IgD-negative memory B cell (primary cell): ENCODE measurements at regions not wholly inside any gene's neighbourhood (a gene's known extent, or its start where the extent isn't known, plus 50 kb on each side); places are given as distances from the start of the nearest gene placed in this dataset.
A peak's percentile ranks its signal among the peaks of the same experiment; 100 is the strongest.
"Not testable (repeated sequence)": the region's sequence is repeated elsewhere in the genome, so short reads cannot be mapped to it uniquely, and the experiment has no call there.

Experiments used
- H3K27ac Mint-ChIP-seq, 3 donors: one replicate each; pipeline ENCODE4 v1.8.0; 2020 to 2022; ENCODE audit warnings: mild to moderate bottlenecking in 3 of 3, mixed read lengths in 3 of 3, moderate library complexity in 1 of 3
- H3K27me3 Mint-ChIP-seq: one replicate; pipeline ENCODE4 v1.8.0; 2021; ENCODE audit warnings: mixed read lengths
- H3K36me3 Mint-ChIP-seq: one replicate; pipeline ENCODE4 v1.8.0; 2020; ENCODE audit warnings: mild to moderate bottlenecking, mixed read lengths
- H3K4me1 Mint-ChIP-seq, 3 donors: one replicate each; pipeline ENCODE4 v1.8.0; 2020 to 2022; ENCODE audit warnings: mixed read lengths in 3 of 3, mild to moderate bottlenecking in 1 of 3
- H3K4me3 Mint-ChIP-seq, 4 donors: one replicate each; pipeline ENCODE4 v1.8.0; 2020 to 2022; ENCODE audit warnings: mild to moderate bottlenecking in 4 of 4, mixed read lengths in 4 of 4, moderate library complexity in 3 of 4
- H3K9me3 Mint-ChIP-seq, 3 donors: one replicate each; pipeline ENCODE4 v1.8.0; 2020 to 2021; ENCODE audit warnings: mixed read lengths in 3 of 3, mild to moderate bottlenecking in 1 of 3

GRCh38 chr6:165186041-165186440 lies 123.4 kb downstream of the C6orf118 start:
- H3K9me3 Mint-ChIP-seq: peaks cover 1 to 14% (median 4%) of the 10 kb centered on the region in 3 donors
- no peak overlapping the region for H3K27ac Mint-ChIP-seq
- H3K4me1 Mint-ChIP-seq: peaks cover 0 to 1% (median 0%) of the 10 kb centered on the region in 3 donors
- H3K4me3 Mint-ChIP-seq: no peak overlapping the region
- H3K27me3 Mint-ChIP-seq: no peaks in the 10 kb centered on the region
- H3K36me3 Mint-ChIP-seq: no peaks in the 10 kb centered on the region

GRCh38 chr6:165184192-165184979 lies 125.0 kb downstream of the C6orf118 start:
- no peaks in the 10 kb centered on the region for H3K27me3 Mint-ChIP-seq
- no peaks in the 10 kb centered on the region for H3K36me3 Mint-ChIP-seq
- H3K9me3 Mint-ChIP-seq: peaks cover 1 to 14% (median 4%) of the 10 kb centered on the region in 3 donors
- no peak overlapping the region for H3K4me3 Mint-ChIP-seq
- no peaks in the 10 kb centered on the region for H3K4me1 Mint-ChIP-seq
- no peak overlapping the region for H3K27ac Mint-ChIP-seq

GRCh38 chr6:165183496-165184140 lies 125.8 kb downstream of the C6orf118 start:
- Mint-ChIP-seq H3K27me3 (no peaks in the 10 kb centered on the region), H3K4me1 (no peaks in the 10 kb centered on the region), H3K27ac (peak overlapping the region in 1 of 3 donors; percentile 39), H3K9me3 (peaks cover 1 to 16% (median 4%) of the 10 kb centered on the region in 3 donors), H3K4me3 (no peak overlapping the region), H3K36me3 (no peaks in the 10 kb centered on the region)

GRCh38 chr6:165183071-165183470 lies 126.3 kb downstream of the C6orf118 start:
- H3K4me3 Mint-ChIP-seq: no peak overlapping the region
- no peaks in the 10 kb centered on the region for H3K4me1 Mint-ChIP-seq
- peaks cover 1 to 16% (median 4%) of the 10 kb centered on the region in 3 donors for H3K9me3 Mint-ChIP-seq
- H3K27ac Mint-ChIP-seq: no peak overlapping the region
- no peaks in the 10 kb centered on the region for H3K36me3 Mint-ChIP-seq
- no peaks in the 10 kb centered on the region for H3K27me3 Mint-ChIP-seq

- Mint-ChIP-seq H3K27me3 (no peaks in the 10 kb centered on the region), H3K36me3 (no peaks in the 10 kb centered on the region), H3K9me3 (peaks cover 1 to 20% (median 4%) of the 10 kb centered on the region in 3 donors), H3K27ac (no peak overlapping the region), H3K4me1 (no peaks in the 10 kb centered on the region), H3K4me3 (no peak overlapping the region)
Observed at GRCh38 chr6:165181951-165182414, 127.4 kb downstream of the C6orf118 start.

GRCh38 chr6:165178056-165178455 lies 131.3 kb downstream of the C6orf118 start:
- no peak overlapping the region for H3K27ac Mint-ChIP-seq
- no peaks in the 10 kb centered on the region for H3K36me3 Mint-ChIP-seq
- no peaks in the 10 kb centered on the region for H3K27me3 Mint-ChIP-seq
- no peak overlapping the region for H3K4me3 Mint-ChIP-seq
- H3K4me1 Mint-ChIP-seq: no peaks in the 10 kb centered on the region
- peaks cover 5 to 33% (median 9%) of the 10 kb centered on the region in 3 donors for H3K9me3 Mint-ChIP-seq

- Mint-ChIP-seq H3K27ac (no peak overlapping the region), H3K4me1 (peaks cover 0 to 2% (median 0%) of the 10 kb centered on the region in 3 donors), H3K4me3 (no peak overlapping the region), H3K36me3 (no peaks in the 10 kb centered on the region), H3K27me3 (no peaks in the 10 kb centered on the region), H3K9me3 (peaks cover 6 to 30% (median 12%) of the 10 kb centered on the region in 3 donors)
Observed at GRCh38 chr6:165173484-165173883, 135.9 kb downstream of the C6orf118 start.

- peaks cover 6 to 16% (median 10%) of the 10 kb centered on the region in 3 donors for H3K9me3 Mint-ChIP-seq
- H3K4me1 Mint-ChIP-seq: peaks cover 0 to 2% (median 0%) of the 10 kb centered on the region in 3 donors
- H3K4me3 Mint-ChIP-seq: no peak overlapping the region
- H3K36me3 Mint-ChIP-seq: no peaks in the 10 kb centered on the region
- no peak overlapping the region for H3K27ac Mint-ChIP-seq
- no peaks in the 10 kb centered on the region for H3K27me3 Mint-ChIP-seq
Observed at GRCh38 chr6:165167861-165168260, 141.5 kb downstream of the C6orf118 start.

GRCh38 chr6:165167311-165167710 lies 142.1 kb downstream of the C6orf118 start:
- H3K4me3 Mint-ChIP-seq: no peak overlapping the region
- H3K27me3 Mint-ChIP-seq: no peaks in the 10 kb centered on the region
- H3K27ac Mint-ChIP-seq: no peak overlapping the region
- no peaks in the 10 kb centered on the region for H3K36me3 Mint-ChIP-seq
- H3K4me1 Mint-ChIP-seq: no peaks in the 10 kb centered on the region
- peaks cover 3 to 16% (median 13%) of the 10 kb centered on the region in 3 donors for H3K9me3 Mint-ChIP-seq

GRCh38 chr6:165163519-165163918 lies 145.9 kb downstream of the C6orf118 start:
- no peak overlapping the region for H3K4me3 Mint-ChIP-seq
- no peaks in the 10 kb centered on the region for H3K4me1 Mint-ChIP-seq
- H3K36me3 Mint-ChIP-seq: no peaks in the 10 kb centered on the region
- H3K27me3 Mint-ChIP-seq: no peaks in the 10 kb centered on the region
- no peak overlapping the region for H3K27ac Mint-ChIP-seq
- peaks cover 0 to 17% (median 7%) of the 10 kb centered on the region in 3 donors for H3K9me3 Mint-ChIP-seq

- Mint-ChIP-seq H3K27ac (no peak overlapping the region), H3K36me3 (no peaks in the 10 kb centered on the region), H3K27me3 (no peaks in the 10 kb centered on the region), H3K4me3 (no peak overlapping the region), H3K4me1 (no peaks in the 10 kb centered on the region), H3K9me3 (peaks cover 2 to 9% (median 4%) of the 10 kb centered on the region in 3 donors)
Observed at GRCh38 chr6:165159460-165159859, 149.9 kb downstream of the C6orf118 start.

- H3K9me3 Mint-ChIP-seq: peaks cover 0 to 8% (median 2%) of the 10 kb centered on the region in 3 donors
- no peaks in the 10 kb centered on the region for H3K36me3 Mint-ChIP-seq
- H3K27ac Mint-ChIP-seq: no peak overlapping the region
- H3K4me3 Mint-ChIP-seq: no peak overlapping the region
- H3K4me1 Mint-ChIP-seq: no peaks in the 10 kb centered on the region
- no peaks in the 10 kb centered on the region for H3K27me3 Mint-ChIP-seq
Observed at GRCh38 chr6:165146456-165146855, 162.9 kb downstream of the C6orf118 start.

- H3K27me3 Mint-ChIP-seq: no peaks in the 10 kb centered on the region
- no peak overlapping the region for H3K4me3 Mint-ChIP-seq
- H3K4me1 Mint-ChIP-seq: peaks cover 0 to 1% (median 0%) of the 10 kb centered on the region in 3 donors
- peaks cover 3 to 7% (median 4%) of the 10 kb centered on the region in 3 donors for H3K9me3 Mint-ChIP-seq
- no peaks in the 10 kb centered on the region for H3K36me3 Mint-ChIP-seq
- no peak overlapping the region for H3K27ac Mint-ChIP-seq
Observed at GRCh38 chr6:165135889-165136288, 173.5 kb downstream of the C6orf118 start.

- Mint-ChIP-seq H3K4me3 (no peak overlapping the region), H3K9me3 (peaks cover 3 to 5% (median 4%) of the 10 kb centered on the region in 3 donors), H3K36me3 (no peaks in the 10 kb centered on the region), H3K4me1 (no peaks in the 10 kb centered on the region), H3K27me3 (no peaks in the 10 kb centered on the region), H3K27ac (no peak overlapping the region)
Observed at GRCh38 chr6:165129086-165129485, 180.3 kb downstream of the C6orf118 start.

GRCh38 chr6:165127743-165128142 lies 181.7 kb downstream of the C6orf118 start:
- H3K9me3 Mint-ChIP-seq, H3K4me3 Mint-ChIP-seq, H3K27me3 Mint-ChIP-seq, H3K4me1 Mint-ChIP-seq, H3K36me3 Mint-ChIP-seq: not testable (repeated sequence)
- peak overlapping the region in 1 of 3 donors; percentile 86 for H3K27ac Mint-ChIP-seq
